HFFc6 (cell line): ENCODE measurements at regions not wholly inside any gene's neighbourhood (a gene's known extent, or its start where the extent isn't known, plus 50 kb on each side); places are given as distances from the start of the nearest gene placed in this dataset.

Experiments used
- DNase-seq: peaks from one replicate; pipeline ENCODE4 v3.0.0-alpha.2; 2018
- H3K27ac Mint-ChIP-seq: 2 replicates; pipeline ENCODE4 v1.8.0; 2020; ENCODE audit warnings: mild to moderate bottlenecking, mixed read lengths
- H3K27me3 Mint-ChIP-seq: 2 replicates; pipeline ENCODE4 v1.8.0; 2021; ENCODE audit warnings: mild to moderate bottlenecking, moderate library complexity, mixed read lengths; ENCODE audit not compliant: insufficient read depth
- H3K36me3 Mint-ChIP-seq: 2 replicates; pipeline ENCODE4 v1.8.0; 2021; ENCODE audit warnings: low read depth, mixed read lengths
- H3K4me1 Mint-ChIP-seq: 2 replicates; pipeline ENCODE4 v1.8.0; 2020; ENCODE audit warnings: low read depth, mixed read lengths
- H3K4me3 Mint-ChIP-seq: 2 replicates; pipeline ENCODE4 v1.8.0; 2020; ENCODE audit warnings: mild to moderate bottlenecking, moderate library complexity, mixed read lengths
- H3K9me3 Mint-ChIP-seq: 2 replicates; pipeline ENCODE4 v1.8.0; 2020; ENCODE audit warnings: mild to moderate bottlenecking, mixed read lengths
- TF ChIP-seq, protein P1 (sequence below): fragments of 200-600 bp; sonication (generic); IDR thresholded peaks from 2 replicates; pipeline ENCODE4 v1.5.0; 2021; ENCODE audit warnings: antibody characterized with exemption, mild to moderate bottlenecking

DNA sequence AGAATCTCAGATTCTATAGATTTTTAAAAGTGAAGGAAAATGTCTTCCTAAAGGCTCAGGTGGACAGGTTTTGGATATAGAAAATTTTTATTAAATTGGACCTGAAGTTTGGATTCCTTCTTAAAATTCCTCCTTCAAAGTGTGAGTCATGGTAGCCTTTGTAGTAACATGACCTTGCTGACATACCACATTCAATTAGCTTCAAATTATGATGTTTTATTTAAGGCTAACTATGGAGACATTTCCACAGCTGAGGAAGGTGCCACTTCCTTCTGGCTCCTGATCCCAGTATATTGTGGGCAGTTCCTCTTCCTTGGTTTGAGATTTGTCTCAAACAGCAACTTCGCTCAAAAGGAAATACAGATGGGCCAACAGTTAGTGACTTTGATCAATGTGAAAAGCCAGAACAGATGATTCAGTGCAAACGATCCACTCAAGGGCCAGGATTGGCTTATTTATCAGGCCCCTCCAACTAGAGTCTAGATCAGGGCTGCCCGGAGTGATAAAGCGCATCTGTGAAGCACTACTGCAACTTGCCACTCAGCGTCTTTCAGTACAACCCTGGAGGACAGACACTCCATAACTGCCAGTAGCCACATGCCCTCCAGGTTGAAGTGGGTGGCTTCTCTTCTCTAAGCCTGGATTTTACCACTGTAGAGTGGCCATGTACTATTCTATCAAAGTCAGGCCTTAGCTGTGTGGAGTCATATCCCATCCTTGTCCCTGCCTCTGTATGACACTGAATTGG is 573.5 kb downstream of the KIF20B start:
- no peak for DNase-seq
- Mint-ChIP-seq H3K9me3 (peaks cover under 1% of the 10 kb centered on the region; the same call in 1 of the 2 replicates), H3K36me3 (no peaks in the 10 kb centered on the region), H3K27me3 (no peaks in the 10 kb centered on the region), H3K4me3 (no peak overlapping the region), H3K4me1 (no peaks in the 10 kb centered on the region), H3K27ac (no peak overlapping the region)
- TF ChIP-seq, protein P1, sequence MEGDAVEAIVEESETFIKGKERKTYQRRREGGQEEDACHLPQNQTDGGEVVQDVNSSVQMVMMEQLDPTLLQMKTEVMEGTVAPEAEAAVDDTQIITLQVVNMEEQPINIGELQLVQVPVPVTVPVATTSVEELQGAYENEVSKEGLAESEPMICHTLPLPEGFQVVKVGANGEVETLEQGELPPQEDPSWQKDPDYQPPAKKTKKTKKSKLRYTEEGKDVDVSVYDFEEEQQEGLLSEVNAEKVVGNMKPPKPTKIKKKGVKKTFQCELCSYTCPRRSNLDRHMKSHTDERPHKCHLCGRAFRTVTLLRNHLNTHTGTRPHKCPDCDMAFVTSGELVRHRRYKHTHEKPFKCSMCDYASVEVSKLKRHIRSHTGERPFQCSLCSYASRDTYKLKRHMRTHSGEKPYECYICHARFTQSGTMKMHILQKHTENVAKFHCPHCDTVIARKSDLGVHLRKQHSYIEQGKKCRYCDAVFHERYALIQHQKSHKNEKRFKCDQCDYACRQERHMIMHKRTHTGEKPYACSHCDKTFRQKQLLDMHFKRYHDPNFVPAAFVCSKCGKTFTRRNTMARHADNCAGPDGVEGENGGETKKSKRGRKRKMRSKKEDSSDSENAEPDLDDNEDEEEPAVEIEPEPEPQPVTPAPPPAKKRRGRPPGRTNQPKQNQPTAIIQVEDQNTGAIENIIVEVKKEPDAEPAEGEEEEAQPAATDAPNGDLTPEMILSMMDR = no peak

DNA sequence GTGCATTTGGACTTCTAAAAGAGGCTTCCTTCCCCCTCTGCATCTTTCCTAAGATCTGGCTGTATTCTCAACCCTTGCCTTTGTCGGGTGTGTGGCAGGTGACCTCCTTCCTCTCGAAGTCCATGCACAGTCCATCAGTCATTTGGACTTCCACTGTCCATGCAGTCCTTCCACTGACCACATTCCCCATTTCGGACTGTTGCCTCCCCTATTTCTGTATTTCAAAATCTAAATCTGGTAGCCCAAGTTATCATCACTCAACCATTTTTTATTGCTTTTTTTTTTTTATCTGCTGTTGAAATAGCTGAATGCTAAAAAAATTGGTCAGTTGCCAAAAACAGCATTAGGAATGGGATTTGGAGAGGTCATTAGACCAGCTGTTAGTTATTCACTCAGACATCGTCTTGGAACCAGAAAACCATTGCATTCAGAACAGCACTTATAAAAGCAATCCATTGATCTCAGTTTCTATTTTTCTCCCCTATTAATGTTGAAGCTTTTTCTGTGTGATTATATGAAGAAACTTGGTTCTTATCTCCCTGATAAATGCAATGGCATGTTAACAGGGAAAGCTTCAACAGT is 575.6 kb downstream of the KIF20B start:
- Mint-ChIP-seq H3K4me1 (no peaks in the 10 kb centered on the region), H3K36me3 (no peaks in the 10 kb centered on the region), H3K27me3 (no peaks in the 10 kb centered on the region), H3K27ac (no peak overlapping the region), H3K4me3 (no peak overlapping the region), H3K9me3 (peaks cover 3% of the 10 kb centered on the region; the same call in 1 of the 2 replicates)
- TF ChIP-seq, protein P1 = no peak
- DNase-seq = no peak

- Mint-ChIP-seq H3K4me3 (no peak overlapping the region), H3K9me3 (no peaks in the 10 kb centered on the region; the same call in 1 of the 2 replicates), H3K27ac (no peak overlapping the region), H3K27me3 (no peaks in the 10 kb centered on the region; the same call in 1 of the 2 replicates), H3K36me3 (no peaks in the 10 kb centered on the region; the same call in 1 of the 2 replicates), H3K4me1 (no peaks in the 10 kb centered on the region; the same call in 1 of the 2 replicates)
- TF ChIP-seq, protein P1 = no peak
- no peak for DNase-seq
Observed at GRCh38 chr10:90286406-90286805, 571.4 kb downstream of the HTR7 start.

- no peaks in the 10 kb centered on the region; the same call in 1 of the 2 replicates for H3K4me1 Mint-ChIP-seq
- H3K36me3 Mint-ChIP-seq = no peaks in the 10 kb centered on the region; the same call in 1 of the 2 replicates
- H3K4me3 Mint-ChIP-seq = no peak overlapping the region
- TF ChIP-seq, protein P1 = no peak
- no peak for DNase-seq
- H3K9me3 Mint-ChIP-seq = no peaks in the 10 kb centered on the region; the same call in 1 of the 2 replicates
- H3K27ac Mint-ChIP-seq = no peak overlapping the region
- no peaks in the 10 kb centered on the region; the same call in 1 of the 2 replicates for H3K27me3 Mint-ChIP-seq
Observed at GRCh38 chr10:90286941-90287340, 570.9 kb downstream of the HTR7 start.

GRCh38 chr10:90288391-90288933 is 569.4 kb downstream of the HTR7 start:
- H3K36me3 Mint-ChIP-seq = no peaks in the 10 kb centered on the region; the same call in 1 of the 2 replicates
- DNase-seq = peak; percentile 15
- H3K4me3 Mint-ChIP-seq = no peak overlapping the region
- H3K9me3 Mint-ChIP-seq = no peaks in the 10 kb centered on the region; the same call in 1 of the 2 replicates
- no peak overlapping the region for H3K27ac Mint-ChIP-seq
- no peaks in the 10 kb centered on the region; the same call in 1 of the 2 replicates for H3K27me3 Mint-ChIP-seq
- TF ChIP-seq, protein P1 = peak; percentile 36; the same call in 1 of the 2 replicates
- H3K4me1 Mint-ChIP-seq = no peaks in the 10 kb centered on the region; the same call in 1 of the 2 replicates
